ENCODE measurements at regions not wholly inside any gene's neighbourhood (a gene's known extent, or its start where the extent isn't known, plus 50 kb on each side); places are given as distances from the start of the nearest gene placed in this dataset.

DNA sequence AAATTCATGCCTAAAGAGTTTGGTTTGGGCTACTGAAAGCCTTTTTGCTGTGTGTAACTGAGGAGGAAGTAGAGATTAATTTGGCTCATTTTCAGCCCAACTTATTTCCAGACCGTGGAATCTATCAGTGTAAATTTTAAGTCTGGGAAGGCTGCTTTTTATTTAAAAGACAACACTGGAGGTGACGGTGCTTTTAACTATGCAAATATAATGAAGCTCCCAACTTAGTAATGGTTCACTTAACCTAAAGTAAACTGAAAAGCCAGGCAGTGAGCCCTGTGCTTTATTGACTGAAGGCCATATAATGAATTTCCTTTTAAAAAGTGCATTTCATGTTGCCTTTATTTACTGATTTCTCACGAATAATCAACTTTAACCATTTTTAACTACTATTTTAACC lies 127.2 kb downstream of the NPY start:
- Histone ChIP-seq H3K4me1 (ENCODE audit: control insufficient read depth in 1 of 2, insufficient read depth in 2 of 2, low read depth in 1 of 2, low read length in 1 of 2) (no peaks in the 10 kb centered on the region; a peak in 1 of 4 replicates), H3K9me3 (no peaks in the 10 kb centered on the region), H4K20me1 (ENCODE audit: insufficient read depth) (no peaks in the 10 kb centered on the region), H3K79me2 (ENCODE audit: insufficient read depth) (no peaks in the 10 kb centered on the region), H3K36me3 (replicated peaks in 1 of 2; ENCODE audit: control insufficient read depth in 1 of 2, insufficient read depth in 2 of 2, low read length in 1 of 2) (no peaks in the 10 kb centered on the region), H3K9me2 (no peaks in the 10 kb centered on the region), H2AFZ (ENCODE audit: low read depth) (no peak overlapping the region), H3K27me3 (ENCODE audit: insufficient read depth) (no peaks in the 10 kb centered on the region), H3K9ac (no peak overlapping the region), H3K4me3 (ENCODE audit: low read depth in 2 of 2, low read length in 1 of 2) (no peak overlapping the region), H3K4me2 (no peak overlapping the region), H3K27ac (ENCODE audit: low read depth in 2 of 2, low read length in 1 of 2) (no peak overlapping the region), H3F3A (replicated peaks; ENCODE audit: insufficient read depth) (no peaks in the 10 kb centered on the region)
- TF ChIP-seq SMC3 (IDR thresholded peaks at IDR 0.05; ENCODE audit: low read depth, low read length) (no peak), FOSL2 (IDR thresholded peaks at IDR 0.05; ENCODE audit: borderline replicate concordance, low read depth) (no peak), TCF12 (IDR thresholded peaks at IDR 0.05) (no peak), SIN3A (IDR thresholded peaks at IDR 0.05; ENCODE audit: borderline replicate concordance, low read depth, low read length) (no peak), EZH2phosphoT487 (IDR thresholded peaks at IDR 0.05; ENCODE audit: borderline replicate concordance, low read depth) (no peak), MXI1 (IDR thresholded peaks at IDR 0.05; ENCODE audit: low read depth, low read length) (no peak), RXRA (IDR thresholded peaks at IDR 0.05; ENCODE audit: borderline replicate concordance, low read depth) (no peak), TEAD4 (IDR thresholded peaks at IDR 0.05; ENCODE audit: borderline replicate concordance, insufficient read depth) (no peak), RAD21 (IDR thresholded peaks at IDR 0.05; ENCODE audit: low read length) (no peak), ELF1 (IDR thresholded peaks at IDR 0.05) (no peak), GATA2 (CRISPR knock-in tag; IDR thresholded peaks at IDR 0.05) (no peak), RCOR1 (IDR thresholded peaks at IDR 0.05; ENCODE audit: low read length) (no peak), TAF1 (IDR thresholded peaks at IDR 0.05; ENCODE audit: borderline replicate concordance, low read depth, low read length) (no peak), FOXJ3 (CRISPR knock-in tag; IDR thresholded peaks at IDR 0.05) (no peak), NFIC (IDR thresholded peaks at IDR 0.05; ENCODE audit: borderline replicate concordance) (no peak), JUND (IDR thresholded peaks at IDR 0.05) (no peak)
- TF ChIP-seq, protein P1, sequence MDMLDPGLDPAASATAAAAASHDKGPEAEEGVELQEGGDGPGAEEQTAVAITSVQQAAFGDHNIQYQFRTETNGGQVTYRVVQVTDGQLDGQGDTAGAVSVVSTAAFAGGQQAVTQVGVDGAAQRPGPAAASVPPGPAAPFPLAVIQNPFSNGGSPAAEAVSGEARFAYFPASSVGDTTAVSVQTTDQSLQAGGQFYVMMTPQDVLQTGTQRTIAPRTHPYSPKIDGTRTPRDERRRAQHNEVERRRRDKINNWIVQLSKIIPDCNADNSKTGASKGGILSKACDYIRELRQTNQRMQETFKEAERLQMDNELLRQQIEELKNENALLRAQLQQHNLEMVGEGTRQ (IDR thresholded peaks at IDR 0.05; ENCODE audit: borderline replicate concordance, low read depth, low read length) = no peak
- TF ChIP-seq, protein P2, sequence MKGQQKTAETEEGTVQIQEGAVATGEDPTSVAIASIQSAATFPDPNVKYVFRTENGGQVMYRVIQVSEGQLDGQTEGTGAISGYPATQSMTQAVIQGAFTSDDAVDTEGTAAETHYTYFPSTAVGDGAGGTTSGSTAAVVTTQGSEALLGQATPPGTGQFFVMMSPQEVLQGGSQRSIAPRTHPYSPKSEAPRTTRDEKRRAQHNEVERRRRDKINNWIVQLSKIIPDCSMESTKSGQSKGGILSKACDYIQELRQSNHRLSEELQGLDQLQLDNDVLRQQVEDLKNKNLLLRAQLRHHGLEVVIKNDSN (IDR thresholded peaks at IDR 0.05; ENCODE audit: borderline replicate concordance, low read depth) = no peak
- TF ChIP-seq, protein P3, sequence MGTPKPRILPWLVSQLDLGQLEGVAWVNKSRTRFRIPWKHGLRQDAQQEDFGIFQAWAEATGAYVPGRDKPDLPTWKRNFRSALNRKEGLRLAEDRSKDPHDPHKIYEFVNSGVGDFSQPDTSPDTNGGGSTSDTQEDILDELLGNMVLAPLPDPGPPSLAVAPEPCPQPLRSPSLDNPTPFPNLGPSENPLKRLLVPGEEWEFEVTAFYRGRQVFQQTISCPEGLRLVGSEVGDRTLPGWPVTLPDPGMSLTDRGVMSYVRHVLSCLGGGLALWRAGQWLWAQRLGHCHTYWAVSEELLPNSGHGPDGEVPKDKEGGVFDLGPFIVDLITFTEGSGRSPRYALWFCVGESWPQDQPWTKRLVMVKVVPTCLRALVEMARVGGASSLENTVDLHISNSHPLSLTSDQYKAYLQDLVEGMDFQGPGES (IDR thresholded peaks at IDR 0.05; ENCODE audit: low read depth, low read length) = no peak
- TF ChIP-seq, protein P4, sequence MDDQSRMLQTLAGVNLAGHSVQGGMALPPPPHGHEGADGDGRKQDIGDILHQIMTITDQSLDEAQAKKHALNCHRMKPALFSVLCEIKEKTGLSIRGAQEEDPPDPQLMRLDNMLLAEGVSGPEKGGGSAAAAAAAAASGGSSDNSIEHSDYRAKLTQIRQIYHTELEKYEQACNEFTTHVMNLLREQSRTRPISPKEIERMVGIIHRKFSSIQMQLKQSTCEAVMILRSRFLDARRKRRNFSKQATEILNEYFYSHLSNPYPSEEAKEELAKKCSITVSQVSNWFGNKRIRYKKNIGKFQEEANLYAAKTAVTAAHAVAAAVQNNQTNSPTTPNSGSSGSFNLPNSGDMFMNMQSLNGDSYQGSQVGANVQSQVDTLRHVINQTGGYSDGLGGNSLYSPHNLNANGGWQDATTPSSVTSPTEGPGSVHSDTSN (IDR thresholded peaks at IDR 0.05) = no peak
- CTCF ChIA-PET = interaction anchor here (0.8 to 3.2 kb wide), 2 partner anchors 122 to 254 kb away, joined by 3 to 10 read pairs; no protein-coding TSS in a partner anchor
- DNase-seq = no peak
- POLR2A ChIA-PET = no interaction called here
- WGBS (ENCODE audit: low lambda C conversion rate) = 48% methylated on average over 3 of the region's 3 CpGs

Measured in SK-N-SH (cell line).